ENCODE measurements at regions not wholly inside any gene's neighbourhood (a gene's known extent, or its start where the extent isn't known, plus 50 kb on each side); places are given as distances from the start of the nearest gene placed in this dataset.

DNA sequence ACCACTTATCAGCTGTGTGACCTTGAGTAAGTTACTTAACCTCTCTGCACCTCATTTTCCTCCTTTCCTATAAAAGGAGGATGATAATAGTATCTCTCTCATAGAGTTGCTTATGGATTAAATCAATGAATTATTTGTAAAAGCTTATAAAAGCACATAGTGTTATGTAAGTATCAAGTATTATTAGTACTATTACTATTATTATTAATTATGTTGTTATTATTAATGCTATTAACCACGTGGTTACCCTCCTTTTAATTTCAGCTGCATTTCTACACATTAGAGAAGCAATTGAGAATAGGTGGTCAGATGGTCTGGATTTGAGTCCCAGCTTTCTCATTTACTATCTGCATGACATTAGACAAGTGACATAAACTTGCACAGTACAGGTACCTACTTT, 58.1 kb upstream of the WNT4 start (continued):
- TF ChIP-seq, protein P1, sequence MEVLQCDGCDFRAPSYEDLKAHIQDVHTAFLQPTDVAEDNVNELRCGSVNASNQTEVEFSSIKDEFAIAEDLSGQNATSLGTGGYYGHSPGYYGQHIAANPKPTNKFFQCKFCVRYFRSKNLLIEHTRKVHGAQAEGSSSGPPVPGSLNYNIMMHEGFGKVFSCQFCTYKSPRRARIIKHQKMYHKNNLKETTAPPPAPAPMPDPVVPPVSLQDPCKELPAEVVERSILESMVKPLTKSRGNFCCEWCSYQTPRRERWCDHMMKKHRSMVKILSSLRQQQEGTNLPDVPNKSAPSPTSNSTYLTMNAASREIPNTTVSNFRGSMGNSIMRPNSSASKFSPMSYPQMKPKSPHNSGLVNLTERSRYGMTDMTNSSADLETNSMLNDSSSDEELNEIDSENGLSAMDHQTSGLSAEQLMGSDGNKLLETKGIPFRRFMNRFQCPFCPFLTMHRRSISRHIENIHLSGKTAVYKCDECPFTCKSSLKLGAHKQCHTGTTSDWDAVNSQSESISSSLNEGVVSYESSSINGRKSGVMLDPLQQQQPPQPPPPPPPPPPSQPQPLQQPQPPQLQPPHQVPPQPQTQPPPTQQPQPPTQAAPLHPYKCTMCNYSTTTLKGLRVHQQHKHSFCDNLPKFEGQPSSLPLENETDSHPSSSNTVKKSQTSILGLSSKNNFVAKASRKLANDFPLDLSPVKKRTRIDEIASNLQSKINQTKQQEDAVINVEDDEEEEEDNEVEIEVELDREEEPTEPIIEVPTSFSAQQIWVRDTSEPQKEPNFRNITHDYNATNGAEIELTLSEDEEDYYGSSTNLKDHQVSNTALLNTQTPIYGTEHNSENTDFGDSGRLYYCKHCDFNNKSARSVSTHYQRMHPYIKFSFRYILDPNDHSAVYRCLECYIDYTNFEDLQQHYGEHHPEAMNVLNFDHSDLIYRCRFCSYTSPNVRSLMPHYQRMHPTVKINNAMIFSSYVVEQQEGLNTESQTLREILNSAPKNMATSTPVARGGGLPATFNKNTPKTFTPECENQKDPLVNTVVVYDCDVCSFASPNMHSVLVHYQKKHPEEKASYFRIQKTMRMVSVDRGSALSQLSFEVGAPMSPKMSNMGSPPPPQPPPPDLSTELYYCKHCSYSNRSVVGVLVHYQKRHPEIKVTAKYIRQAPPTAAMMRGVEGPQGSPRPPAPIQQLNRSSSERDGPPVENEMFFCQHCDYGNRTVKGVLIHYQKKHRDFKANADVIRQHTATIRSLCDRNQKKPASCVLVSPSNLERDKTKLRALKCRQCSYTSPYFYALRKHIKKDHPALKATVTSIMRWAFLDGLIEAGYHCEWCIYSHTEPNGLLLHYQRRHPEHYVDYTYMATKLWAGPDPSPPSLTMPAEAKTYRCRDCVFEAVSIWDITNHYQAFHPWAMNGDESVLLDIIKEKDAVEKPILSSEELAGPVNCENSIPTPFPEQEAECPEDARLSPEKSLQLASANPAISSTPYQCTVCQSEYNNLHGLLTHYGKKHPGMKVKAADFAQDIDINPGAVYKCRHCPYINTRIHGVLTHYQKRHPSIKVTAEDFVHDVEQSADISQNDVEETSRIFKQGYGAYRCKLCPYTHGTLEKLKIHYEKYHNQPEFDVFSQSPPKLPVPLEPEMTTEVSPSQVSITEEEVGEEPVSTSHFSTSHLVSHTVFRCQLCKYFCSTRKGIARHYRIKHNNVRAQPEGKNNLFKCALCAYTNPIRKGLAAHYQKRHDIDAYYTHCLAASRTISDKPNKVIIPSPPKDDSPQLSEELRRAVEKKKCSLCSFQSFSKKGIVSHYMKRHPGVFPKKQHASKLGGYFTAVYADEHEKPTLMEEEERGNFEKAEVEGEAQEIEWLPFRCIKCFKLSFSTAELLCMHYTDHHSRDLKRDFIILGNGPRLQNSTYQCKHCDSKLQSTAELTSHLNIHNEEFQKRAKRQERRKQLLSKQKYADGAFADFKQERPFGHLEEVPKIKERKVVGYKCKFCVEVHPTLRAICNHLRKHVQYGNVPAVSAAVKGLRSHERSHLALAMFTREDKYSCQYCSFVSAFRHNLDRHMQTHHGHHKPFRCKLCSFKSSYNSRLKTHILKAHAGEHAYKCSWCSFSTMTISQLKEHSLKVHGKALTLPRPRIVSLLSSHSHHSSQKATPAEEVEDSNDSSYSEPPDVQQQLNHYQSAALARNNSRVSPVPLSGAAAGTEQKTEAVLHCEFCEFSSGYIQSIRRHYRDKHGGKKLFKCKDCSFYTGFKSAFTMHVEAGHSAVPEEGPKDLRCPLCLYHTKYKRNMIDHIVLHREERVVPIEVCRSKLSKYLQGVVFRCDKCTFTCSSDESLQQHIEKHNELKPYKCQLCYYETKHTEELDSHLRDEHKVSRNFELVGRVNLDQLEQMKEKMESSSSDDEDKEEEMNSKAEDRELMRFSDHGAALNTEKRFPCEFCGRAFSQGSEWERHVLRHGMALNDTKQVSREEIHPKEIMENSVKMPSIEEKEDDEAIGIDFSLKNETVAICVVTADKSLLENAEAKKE (CRISPR knock-in tag; IDR thresholded peaks at IDR 0.05): no peak

DNA sequence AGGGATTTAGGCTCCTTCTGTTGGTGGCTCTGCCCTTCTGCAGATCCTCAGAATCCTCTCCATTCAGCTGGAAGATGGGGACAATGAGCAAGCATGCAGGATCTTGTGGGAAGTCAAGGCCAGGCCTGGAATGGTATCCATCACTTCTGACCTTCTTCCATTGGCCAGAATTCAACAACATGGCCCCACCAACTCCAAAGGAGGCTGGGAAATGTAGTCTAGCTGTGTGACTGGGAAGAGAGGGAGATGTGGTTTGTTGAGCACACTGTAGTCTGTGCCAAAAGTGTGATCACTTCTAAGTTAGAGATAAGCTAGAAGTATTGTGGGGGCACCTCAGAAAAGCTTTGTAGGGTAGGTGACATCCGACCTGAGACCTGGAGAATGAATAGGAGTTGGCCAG, 60.4 kb upstream of the WNT4 start:
- H3K36me3 ChIP-seq (ENCODE audit: insufficient read depth): no peaks in the 10 kb centered on the region
- DNase-seq (ENCODE audit: low spot score) (no peak), ATAC-seq (no peak)
- no peak overlapping the region for H3K27ac Mint-ChIP-seq
- 0 out of 2 replicates have a peak, but pooled peaks cover 3% of the 10 kb centered on the region for H3K9me2 ChIP-seq (ENCODE audit: insufficient read depth)
- no peak overlapping the region for H3K4me3 Mint-ChIP-seq
- no peaks in the 10 kb centered on the region for H3F3A ChIP-seq (replicated peaks; ENCODE audit: low read depth)
- peaks cover 9% of the 10 kb centered on the region; the same call in 2 of the 3 replicates for H3K4me1 Mint-ChIP-seq
- H3K79me2 ChIP-seq (replicated peaks; ENCODE audit: insufficient read depth): no peaks in the 10 kb centered on the region
- H4K20me1 ChIP-seq (replicated peaks; ENCODE audit: insufficient read depth): no peaks in the 10 kb centered on the region
- no peak overlapping the region for H3K27ac ChIP-seq (ENCODE audit: low read depth)
- H3K4me3 ChIP-seq: no peak overlapping the region
- H3K4me2 ChIP-seq: no peak overlapping the region
- peaks cover 10% of the 10 kb centered on the region for H3K27me3 Mint-ChIP-seq (ENCODE audit: insufficient read depth, low read depth, poor library complexity)
- H2AFZ ChIP-seq: no peak overlapping the region
- no peaks in the 10 kb centered on the region for H3K27me3 ChIP-seq (ENCODE audit: insufficient read depth)
- no peaks in the 10 kb centered on the region for H3K36me3 Mint-ChIP-seq (ENCODE audit: low read depth)
- no peaks in the 10 kb centered on the region; the same call in 2 of the 3 replicates for H3K9me3 Mint-ChIP-seq
- H3K4me1 ChIP-seq (ENCODE audit: insufficient read depth): no peaks in the 10 kb centered on the region; the same call in 1 of the 2 replicates
- TF ChIP-seq CREB1 (CRISPR knock-in tag; IDR thresholded peaks at IDR 0.05; ENCODE audit: low read depth) (no peak), POLR2AphosphoS5 (IDR thresholded peaks at IDR 0.05; ENCODE audit: low read depth) (no peak), ZNF331 (CRISPR knock-in tag; IDR thresholded peaks at IDR 0.05; ENCODE audit: low read depth) (no peak), JUNB (IDR thresholded peaks at IDR 0.05; ENCODE audit: unreplicated experiment) (no peak)
- TF ChIP-seq, protein P2, sequence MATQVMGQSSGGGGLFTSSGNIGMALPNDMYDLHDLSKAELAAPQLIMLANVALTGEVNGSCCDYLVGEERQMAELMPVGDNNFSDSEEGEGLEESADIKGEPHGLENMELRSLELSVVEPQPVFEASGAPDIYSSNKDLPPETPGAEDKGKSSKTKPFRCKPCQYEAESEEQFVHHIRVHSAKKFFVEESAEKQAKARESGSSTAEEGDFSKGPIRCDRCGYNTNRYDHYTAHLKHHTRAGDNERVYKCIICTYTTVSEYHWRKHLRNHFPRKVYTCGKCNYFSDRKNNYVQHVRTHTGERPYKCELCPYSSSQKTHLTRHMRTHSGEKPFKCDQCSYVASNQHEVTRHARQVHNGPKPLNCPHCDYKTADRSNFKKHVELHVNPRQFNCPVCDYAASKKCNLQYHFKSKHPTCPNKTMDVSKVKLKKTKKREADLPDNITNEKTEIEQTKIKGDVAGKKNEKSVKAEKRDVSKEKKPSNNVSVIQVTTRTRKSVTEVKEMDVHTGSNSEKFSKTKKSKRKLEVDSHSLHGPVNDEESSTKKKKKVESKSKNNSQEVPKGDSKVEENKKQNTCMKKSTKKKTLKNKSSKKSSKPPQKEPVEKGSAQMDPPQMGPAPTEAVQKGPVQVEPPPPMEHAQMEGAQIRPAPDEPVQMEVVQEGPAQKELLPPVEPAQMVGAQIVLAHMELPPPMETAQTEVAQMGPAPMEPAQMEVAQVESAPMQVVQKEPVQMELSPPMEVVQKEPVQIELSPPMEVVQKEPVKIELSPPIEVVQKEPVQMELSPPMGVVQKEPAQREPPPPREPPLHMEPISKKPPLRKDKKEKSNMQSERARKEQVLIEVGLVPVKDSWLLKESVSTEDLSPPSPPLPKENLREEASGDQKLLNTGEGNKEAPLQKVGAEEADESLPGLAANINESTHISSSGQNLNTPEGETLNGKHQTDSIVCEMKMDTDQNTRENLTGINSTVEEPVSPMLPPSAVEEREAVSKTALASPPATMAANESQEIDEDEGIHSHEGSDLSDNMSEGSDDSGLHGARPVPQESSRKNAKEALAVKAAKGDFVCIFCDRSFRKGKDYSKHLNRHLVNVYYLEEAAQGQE (IDR thresholded peaks at IDR 0.05; ENCODE audit: unreplicated experiment): no peak
- TF ChIP-seq, protein P1 (CRISPR knock-in tag; IDR thresholded peaks at IDR 0.05): no peak
